HCT116 (cell line): ENCODE measurements at regions not wholly inside any gene's neighbourhood (a gene's known extent, or its start where the extent isn't known, plus 50 kb on each side); places are given as distances from the start of the nearest gene placed in this dataset.

ENCODE experiments used
- EZH2 ChIP-seq: fragments of 200-600 bp; sonication (generic); IDR thresholded peaks from 2 replicates; pipeline ENCODE4 v1.6.1; 2017; ENCODE audit warnings: antibody characterized with exemption, mixed run types
- EZH2phosphoT487 ChIP-seq: fragments of 200-600 bp; IDR thresholded peaks from 2 replicates; pipeline ENCODE4 v1.6.1; 2018; ENCODE audit warnings: antibody characterized with exemption, borderline replicate concordance
- POLR2A ChIP-seq: IDR thresholded peaks from 2 replicates; pipeline ENCODE4 v1.7.0; 2011; ENCODE audit warnings: borderline replicate concordance; ENCODE audit not compliant: insufficient read depth, insufficient read length; ENCODE audit errors: extremely low read depth
- RAD21 ChIP-seq: IDR thresholded peaks from 2 replicates; pipeline ENCODE4 v1.6.1; 2012; ENCODE audit warnings: low read depth, mild to moderate bottlenecking
- SP1 ChIP-seq: IDR thresholded peaks from 2 replicates; pipeline ENCODE4 v1.6.1; 2012; ENCODE audit warnings: low read depth
- TF ChIP-seq, protein P1 (sequence below), 3 experiments: fragments of 200-600 bp in 1 of 3; sonication (generic) in 1 of 3; IDR thresholded peaks in 2 of 3; conservative IDR thresholded peaks in 1 of 3; 2 replicates each; pipeline ENCODE4 v1.5.1; 2012 to 2017; ENCODE audit warnings: low read depth in 2 of 3, low read length in 2 of 3, antibody characterized with exemption in 1 of 3, borderline replicate concordance in 1 of 3, control low read depth in 1 of 3, mild to moderate bottlenecking in 1 of 3, mixed read lengths in 1 of 3, mixed run types in 1 of 3, moderate library complexity in 1 of 3; ENCODE audit not compliant: insufficient read depth in 1 of 3

GRCh38 chr4:115575851-115576250 is 462.4 kb upstream of the NDST4 start:
- no peak for TF ChIP-seq POLR2A
- TF ChIP-seq SP1: no peak
- TF ChIP-seq, protein P1, sequence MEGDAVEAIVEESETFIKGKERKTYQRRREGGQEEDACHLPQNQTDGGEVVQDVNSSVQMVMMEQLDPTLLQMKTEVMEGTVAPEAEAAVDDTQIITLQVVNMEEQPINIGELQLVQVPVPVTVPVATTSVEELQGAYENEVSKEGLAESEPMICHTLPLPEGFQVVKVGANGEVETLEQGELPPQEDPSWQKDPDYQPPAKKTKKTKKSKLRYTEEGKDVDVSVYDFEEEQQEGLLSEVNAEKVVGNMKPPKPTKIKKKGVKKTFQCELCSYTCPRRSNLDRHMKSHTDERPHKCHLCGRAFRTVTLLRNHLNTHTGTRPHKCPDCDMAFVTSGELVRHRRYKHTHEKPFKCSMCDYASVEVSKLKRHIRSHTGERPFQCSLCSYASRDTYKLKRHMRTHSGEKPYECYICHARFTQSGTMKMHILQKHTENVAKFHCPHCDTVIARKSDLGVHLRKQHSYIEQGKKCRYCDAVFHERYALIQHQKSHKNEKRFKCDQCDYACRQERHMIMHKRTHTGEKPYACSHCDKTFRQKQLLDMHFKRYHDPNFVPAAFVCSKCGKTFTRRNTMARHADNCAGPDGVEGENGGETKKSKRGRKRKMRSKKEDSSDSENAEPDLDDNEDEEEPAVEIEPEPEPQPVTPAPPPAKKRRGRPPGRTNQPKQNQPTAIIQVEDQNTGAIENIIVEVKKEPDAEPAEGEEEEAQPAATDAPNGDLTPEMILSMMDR (IDR thresholded peaks at IDR 0.05 in 2 of 3, conservative IDR thresholded peaks at IDR 0.05 in 1 of 3; ENCODE audit: borderline replicate concordance in 1 of 3, insufficient read depth in 1 of 3, low read depth in 2 of 3, low read length in 2 of 3): no peak
- no peak for TF ChIP-seq RAD21
- TF ChIP-seq EZH2phosphoT487: no peak
- no peak for TF ChIP-seq EZH2
